IMR-90 (cell line): ENCODE measurements at regions not wholly inside any gene's neighbourhood (a gene's known extent, or its start where the extent isn't known, plus 50 kb on each side); places are given as distances from the start of the nearest gene placed in this dataset.

Experiments
- ATAC-seq: fragments of 200-7000 bp; cut with Tn5 transposase; 2 replicates; pipeline ENCODE4 v1.9.1; 2020; ENCODE audit warnings: low read depth, mild to moderate bottlenecking, moderate library complexity
- BruUV-seq: library from RNA; stranded (reverse); fragments of 400-500 nt; replicated peaks from 2 replicates; lab custom pipeline; 2021; lab: Mats Ljungman, UMichigan
- CTCF ChIA-PET: fragments of 300-600 bp; formaldehyde crosslinking; extraction: SDS; loops from one replicate; lab custom pipeline; 2021; ENCODE audit warnings: antibody characterized with exemption; lab: Yijun Ruan, JAX
- POLR2A ChIA-PET: fragments of 300-600 bp; sonication (Branson Sonifier 250); formaldehyde crosslinking; loops from one replicate; lab custom pipeline; 2022; ENCODE audit warnings: antibody characterized with exemption; ENCODE audit not compliant: unreplicated experiment; lab: Charles Lee
- DNase-seq: peaks from one replicate; pipeline ENCODE4 v3.0.0; 2013
- H2AFZ ChIP-seq: replicated peaks from 2 replicates; pipeline ENCODE3; 2013; ENCODE audit warnings: low read length, mild to moderate bottlenecking; ENCODE audit not compliant: poor library complexity
- H2AK5ac ChIP-seq: 2 replicates; pipeline ENCODE4 v1.6.1; 2013; ENCODE audit warnings: low read depth, low read length, inconsistent platforms
- H2AK9ac ChIP-seq: replicated peaks from 2 replicates; pipeline ENCODE3; 2013; ENCODE audit warnings: mild to moderate bottlenecking, low read depth, low read length, moderate library complexity; ENCODE audit not compliant: poor library complexity
- H2BK120ac ChIP-seq: 2 replicates; pipeline ENCODE4 v1.6.1; 2013; ENCODE audit warnings: low read depth, low read length, inconsistent platforms
- H2BK15ac ChIP-seq: 3 replicates; pipeline ENCODE4 v1.6.1; 2013; ENCODE audit warnings: low read depth, low read length, inconsistent platforms
- H2BK20ac ChIP-seq: 2 replicates; pipeline ENCODE4 v1.6.1; 2013; ENCODE audit warnings: low read depth, mild to moderate bottlenecking, inconsistent platforms, low read length, moderate library complexity
- H2BK5ac ChIP-seq: 2 replicates; pipeline ENCODE4 v1.6.1; 2013; ENCODE audit warnings: mild to moderate bottlenecking, low read depth, low read length, inconsistent platforms; ENCODE audit not compliant: poor library complexity, severe bottlenecking
- H3K14ac ChIP-seq: replicated peaks from 2 replicates; pipeline ENCODE4 v1.6.1; 2013; ENCODE audit warnings: low read depth, low read length, inconsistent platforms
- H3K18ac ChIP-seq: 2 replicates; pipeline ENCODE4 v1.6.1; 2013; ENCODE audit warnings: low read depth, low read length, control low read depth
- H3K23ac ChIP-seq: 2 replicates; pipeline ENCODE4 v1.6.1; 2013; ENCODE audit warnings: low read depth, low read length, inconsistent platforms
- H3K27ac ChIP-seq: 2 replicates; pipeline ENCODE4 v1.5.1; 2013; ENCODE audit warnings: mild to moderate bottlenecking, control low read depth, low read length; ENCODE audit not compliant: insufficient read depth
- H3K27me3 ChIP-seq: 2 replicates; pipeline ENCODE4 v1.6.1; 2013; ENCODE audit warnings: low read length; ENCODE audit not compliant: control insufficient read depth, insufficient read depth
- H3K36me3 ChIP-seq: 2 replicates; pipeline ENCODE4 v1.6.1; 2013; ENCODE audit warnings: low read length, mixed read lengths; ENCODE audit not compliant: control insufficient read depth, insufficient read depth
- H3K4ac ChIP-seq: 2 replicates; pipeline ENCODE4 v1.6.1; 2013; ENCODE audit warnings: low read depth, low read length, inconsistent platforms
- H3K4me1 ChIP-seq: 2 replicates; pipeline ENCODE4 v1.6.1; 2013; ENCODE audit warnings: low read length, mixed read lengths; ENCODE audit not compliant: control insufficient read depth, insufficient read depth
- H3K4me2 ChIP-seq: 2 replicates; pipeline ENCODE4 v1.6.1; 2013; ENCODE audit warnings: low read depth, mild to moderate bottlenecking, control low read depth, low read length, moderate library complexity
- H3K4me3 ChIP-seq: 2 replicates; pipeline ENCODE4 v1.5.1; 2013; ENCODE audit warnings: low read depth, mild to moderate bottlenecking, control low read depth, low read length, moderate library complexity; ENCODE audit not compliant: insufficient read depth
- H3K56ac ChIP-seq: 2 replicates; pipeline ENCODE4 v1.6.1; 2013; ENCODE audit warnings: low read length, inconsistent platforms; ENCODE audit not compliant: insufficient read depth; ENCODE audit errors: extremely low read depth
- H3K79me1 ChIP-seq, 2 experiments: 2 replicates each; pipeline ENCODE4 v1.6.1; 2013; ENCODE audit warnings: low read length in 2 of 2, inconsistent platforms in 1 of 2, low read depth in 1 of 2
- H3K9ac ChIP-seq: 2 replicates; pipeline ENCODE4 v1.6.1; 2013; ENCODE audit warnings: low read depth, low read length, control low read depth
- H3K9me1 ChIP-seq: 2 replicates; pipeline ENCODE4 v1.6.1; 2013; ENCODE audit warnings: low read length, inconsistent platforms; ENCODE audit not compliant: insufficient read depth
- H3K9me3 ChIP-seq: 2 replicates; pipeline ENCODE4 v1.6.1; 2013; ENCODE audit warnings: low read length; ENCODE audit not compliant: control insufficient read depth, insufficient read depth
- H4K20me1 ChIP-seq: 2 replicates; pipeline ENCODE4 v1.6.1; 2013; ENCODE audit warnings: low read length, inconsistent platforms; ENCODE audit not compliant: insufficient read depth
- H4K5ac ChIP-seq: 2 replicates; pipeline ENCODE4 v1.6.1; 2013; ENCODE audit warnings: mild to moderate bottlenecking, low read depth, low read length, control low read depth
- H4K8ac ChIP-seq, 2 experiments: 2 replicates each; pipeline ENCODE4 v1.6.1; 2013; ENCODE audit warnings: low read depth in 2 of 2, low read length in 2 of 2, control low read depth in 1 of 2, inconsistent platforms in 1 of 2
- H4K91ac ChIP-seq: 2 replicates; pipeline ENCODE4 v1.6.1; 2013; ENCODE audit warnings: low read depth, low read length, inconsistent platforms; ENCODE audit not compliant: insufficient read depth
- BHLHE40 ChIP-seq: fragments of 150-350 bp; IDR thresholded peaks from 2 replicates; pipeline ENCODE4 v1.6.1; 2016; ENCODE audit warnings: mild to moderate bottlenecking, low read depth, low read length
- WGBS, 2 experiments: methylation state at CpG; one replicate each; pipeline versions ENCODE4 v1.1.5 to v1.1.7; 2013; ENCODE audit warnings: missing lambda C conversion rate in 2 of 2; ENCODE audit not compliant: insufficient read length in 1 of 2; ENCODE audit errors: extremely low coverage in 2 of 2; 5-methylcytosine and 5-hydroxymethylcytosine counted together
- dilution Hi-C: fragments of 300-500 bp; cut with HindIII; formaldehyde crosslinking; loops from one replicate; pipeline ENCODE4 v1.14.3; 2018; ENCODE audit warnings: low sequenced_read_pairs; ENCODE audit not compliant: unreplicated experiment
- in situ Hi-C: fragments of 300-500 bp; cut with MboI; formaldehyde crosslinking; loops from 3 replicates; pipeline ENCODE4 v1.14.3; 2019; ENCODE audit warnings: low sequenced_read_pairs, inconsistent platforms, mixed read lengths
- intact Hi-C: fragments of 100-400 bp; cut with micrococcal nuclease; formaldehyde crosslinking; loops from 2 replicates; pipeline ENCODE4 v1.10.0; 2022

DNA sequence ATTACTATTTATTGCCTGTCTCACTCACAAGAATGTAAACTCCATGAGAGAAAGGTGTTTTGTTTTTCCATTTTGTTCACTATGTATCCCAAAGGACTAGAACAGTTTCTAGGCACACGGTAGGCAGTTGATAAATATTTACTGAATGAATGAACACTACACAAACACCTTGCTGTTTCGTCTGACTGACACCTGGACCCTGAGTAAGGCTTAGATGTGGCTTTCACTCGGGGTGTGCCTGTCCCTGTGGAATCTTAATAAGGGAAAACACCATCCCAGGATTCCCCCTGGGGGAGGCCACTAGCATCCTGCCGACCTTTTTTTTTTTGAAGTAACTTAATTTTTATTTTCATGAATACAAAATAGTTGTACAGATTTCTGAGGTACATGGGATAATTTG lies 66.6 kb upstream of the STEAP1B start:
- H3K23ac ChIP-seq = no peak overlapping the region
- H3K14ac ChIP-seq = no peak overlapping the region
- dilution Hi-C loops = loop anchor here (25.0 kb wide), 1 partner anchor 496 kb away; no protein-coding TSS in a partner anchor
- no peak overlapping the region for H3K4me2 ChIP-seq
- peak overlapping the region; percentile 31; the same call in 1 of the 2 replicates for H2AK5ac ChIP-seq
- H3K9ac ChIP-seq = no peak overlapping the region
- H2BK120ac ChIP-seq = peak overlapping the region; percentile 16; the same call in 1 of the 2 replicates
- peaks cover 10% of the 10 kb centered on the region for H3K9me1 ChIP-seq
- H3K4me1 ChIP-seq = peaks cover 41% of the 10 kb centered on the region
- H3K56ac ChIP-seq = no peak overlapping the region
- no peak overlapping the region for H2BK5ac ChIP-seq
- no TSS peak for BruUV-seq
- no peaks in the 10 kb centered on the region for H3K36me3 ChIP-seq
- H3K27me3 ChIP-seq = no peaks in the 10 kb centered on the region
- no peak overlapping the region for H3K27ac ChIP-seq
- no peak overlapping the region for H4K5ac ChIP-seq
- ATAC-seq (no peak), DNase-seq (no peak)
- intact Hi-C loops = no loop called here
- H3K9me3 ChIP-seq = no peaks in the 10 kb centered on the region
- H2BK20ac ChIP-seq = peak overlapping the region; percentile 33; the same call in 1 of the 2 replicates
- in situ Hi-C loops = no loop called here
- H3K79me1 ChIP-seq = peaks cover 0 to 20% of the 10 kb centered on the region in 2 experiments; a peak in 2 of 4 replicates
- ChIA-PET POLR2A (no interaction called here), CTCF (no interaction called here)
- H4K20me1 ChIP-seq = no peaks in the 10 kb centered on the region
- H2AFZ ChIP-seq = no peak overlapping the region
- TF ChIP-seq BHLHE40 = no peak
- no peak overlapping the region for H3K4me3 ChIP-seq
- no peak overlapping the region for H4K8ac ChIP-seq
- 0 out of 3 replicates have a peak overlapping the region, but pooled peaks have one; percentile 63 for H2BK15ac ChIP-seq
- H2AK9ac ChIP-seq = no peak overlapping the region
- no peak overlapping the region for H3K4ac ChIP-seq
- WGBS, 2 experiments = no CpG with 5 or more reads among the region's 4 CpGs
- no peak overlapping the region for H4K91ac ChIP-seq
- H3K18ac ChIP-seq = no peak overlapping the region
